Loucy (cell line): ENCODE measurements at regions not wholly inside any gene's neighbourhood (a gene's known extent, or its start where the extent isn't known, plus 50 kb on each side); places are given as distances from the start of the nearest gene placed in this dataset.

ENCODE experiments used
- H2AFZ ChIP-seq: fragments of 200-600 bp; sonication (generic); 2 replicates; pipeline ENCODE4 v1.6.0; 2016; ENCODE audit warnings: antibody characterized with exemption, mild to moderate bottlenecking, low read length, moderate library complexity
- H3F3A ChIP-seq: fragments of 200-600 bp; 2 replicates; pipeline ENCODE4 v1.6.0; 2016; ENCODE audit warnings: antibody characterized with exemption, low read depth, mild to moderate bottlenecking
- H3K27me3 ChIP-seq: fragments of 200-600 bp; sonication (generic); 2 replicates; pipeline ENCODE4 v1.6.1; 2014; ENCODE audit warnings: low read length, mild to moderate bottlenecking; ENCODE audit not compliant: insufficient read depth, poor library complexity, severe bottlenecking
- H3K36me3 ChIP-seq: fragments of 200-600 bp; sonication (generic); 2 replicates; pipeline ENCODE4 v1.6.1; 2016; ENCODE audit warnings: low read length; ENCODE audit not compliant: insufficient read depth
- H3K4me1 ChIP-seq: fragments of 200-600 bp; sonication (generic); 2 replicates; pipeline ENCODE4 v1.5.1; 2014; ENCODE audit warnings: low read length, mild to moderate bottlenecking; ENCODE audit not compliant: insufficient read depth, poor library complexity, severe bottlenecking
- H3K4me2 ChIP-seq: fragments of 200-600 bp; sonication (generic); 2 replicates; pipeline ENCODE4 v1.6.0; 2014; ENCODE audit warnings: antibody characterized with exemption, low read length, low read depth, mild to moderate bottlenecking; ENCODE audit not compliant: poor library complexity, severe bottlenecking
- H3K4me3 ChIP-seq: fragments of 200-600 bp; sonication (generic); 2 replicates; pipeline ENCODE4 v1.5.1; 2014; ENCODE audit warnings: low read length, mild to moderate bottlenecking, mixed read lengths; ENCODE audit not compliant: poor library complexity, severe bottlenecking
- H3K79me2 ChIP-seq: fragments of 200-600 bp; sonication (generic); 2 replicates; pipeline ENCODE4 v1.6.1; 2014; ENCODE audit warnings: low read length; ENCODE audit not compliant: insufficient read depth
- H3K9ac ChIP-seq: fragments of 200-600 bp; sonication (generic); 2 replicates; pipeline ENCODE4 v1.6.0; 2014; ENCODE audit warnings: mild to moderate bottlenecking, low read depth, low read length, moderate library complexity; ENCODE audit not compliant: poor library complexity, severe bottlenecking
- H3K9me2 ChIP-seq: fragments of 200-600 bp; sonication (generic); replicated peaks from 2 replicates; pipeline ENCODE4 v1.6.1; 2016; ENCODE audit warnings: low read depth, low read length, mixed read lengths
- H3K9me3 ChIP-seq: fragments of 200-600 bp; sonication (generic); 2 replicates; pipeline ENCODE4 v1.6.1; 2014; ENCODE audit warnings: mild to moderate bottlenecking, antibody characterized with exemption, low read length, low read depth; ENCODE audit not compliant: insufficient read depth
- H4K20me1 ChIP-seq: fragments of 200-600 bp; sonication (generic); 2 replicates; pipeline ENCODE4 v1.6.0; 2014; ENCODE audit warnings: antibody characterized with exemption, low read length, mild to moderate bottlenecking; ENCODE audit not compliant: insufficient read depth, poor library complexity, severe bottlenecking
- EZH2phosphoT487 ChIP-seq: fragments of 200-600 bp; IDR thresholded peaks from 2 replicates; pipeline ENCODE4 v1.6.1; 2018; ENCODE audit warnings: antibody characterized with exemption, mild to moderate bottlenecking, moderate library complexity, borderline replicate concordance
- TF ChIP-seq, protein P1 (sequence below): fragments of 200-600 bp; sonication (generic); conservative IDR thresholded peaks from 2 replicates; pipeline ENCODE4 v1.5.1; 2014; ENCODE audit warnings: mild to moderate bottlenecking, antibody characterized with exemption, low read length

DNA sequence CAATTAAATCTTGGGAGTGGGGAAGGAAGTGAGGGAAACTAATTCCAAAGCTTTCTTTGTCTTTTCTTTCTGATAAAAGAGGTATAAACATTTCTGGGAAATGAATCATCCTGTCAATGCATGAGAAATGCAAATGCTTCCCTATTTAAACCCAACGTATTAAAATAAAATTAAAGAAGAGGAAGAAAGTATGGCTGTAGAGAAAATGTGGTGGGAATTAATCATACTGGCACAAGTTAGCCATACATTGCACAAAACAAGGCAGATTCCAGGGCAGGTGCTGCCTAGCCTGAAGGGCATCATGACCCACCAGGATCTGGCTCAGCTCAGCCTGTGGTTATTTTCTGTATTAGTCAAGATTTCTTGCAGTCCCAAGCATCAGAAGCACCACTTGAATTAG lies 338.0 kb downstream of the NYAP2 start:
- Histone ChIP-seq H2AFZ (no peak overlapping the region), H3K9me3 (no peaks in the 10 kb centered on the region), H3K4me1 (no peaks in the 10 kb centered on the region), H3K27me3 (no peaks in the 10 kb centered on the region), H3K9ac (no peak overlapping the region), H3K4me2 (no peak overlapping the region), H4K20me1 (no peaks in the 10 kb centered on the region), H3K36me3 (no peaks in the 10 kb centered on the region), H3K79me2 (no peaks in the 10 kb centered on the region), H3K4me3 (no peak overlapping the region), H3K9me2 (no peaks in the 10 kb centered on the region), H3F3A (no peaks in the 10 kb centered on the region)
- TF ChIP-seq EZH2phosphoT487: no peak
- TF ChIP-seq, protein P1, sequence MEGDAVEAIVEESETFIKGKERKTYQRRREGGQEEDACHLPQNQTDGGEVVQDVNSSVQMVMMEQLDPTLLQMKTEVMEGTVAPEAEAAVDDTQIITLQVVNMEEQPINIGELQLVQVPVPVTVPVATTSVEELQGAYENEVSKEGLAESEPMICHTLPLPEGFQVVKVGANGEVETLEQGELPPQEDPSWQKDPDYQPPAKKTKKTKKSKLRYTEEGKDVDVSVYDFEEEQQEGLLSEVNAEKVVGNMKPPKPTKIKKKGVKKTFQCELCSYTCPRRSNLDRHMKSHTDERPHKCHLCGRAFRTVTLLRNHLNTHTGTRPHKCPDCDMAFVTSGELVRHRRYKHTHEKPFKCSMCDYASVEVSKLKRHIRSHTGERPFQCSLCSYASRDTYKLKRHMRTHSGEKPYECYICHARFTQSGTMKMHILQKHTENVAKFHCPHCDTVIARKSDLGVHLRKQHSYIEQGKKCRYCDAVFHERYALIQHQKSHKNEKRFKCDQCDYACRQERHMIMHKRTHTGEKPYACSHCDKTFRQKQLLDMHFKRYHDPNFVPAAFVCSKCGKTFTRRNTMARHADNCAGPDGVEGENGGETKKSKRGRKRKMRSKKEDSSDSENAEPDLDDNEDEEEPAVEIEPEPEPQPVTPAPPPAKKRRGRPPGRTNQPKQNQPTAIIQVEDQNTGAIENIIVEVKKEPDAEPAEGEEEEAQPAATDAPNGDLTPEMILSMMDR: no peak

DNA sequence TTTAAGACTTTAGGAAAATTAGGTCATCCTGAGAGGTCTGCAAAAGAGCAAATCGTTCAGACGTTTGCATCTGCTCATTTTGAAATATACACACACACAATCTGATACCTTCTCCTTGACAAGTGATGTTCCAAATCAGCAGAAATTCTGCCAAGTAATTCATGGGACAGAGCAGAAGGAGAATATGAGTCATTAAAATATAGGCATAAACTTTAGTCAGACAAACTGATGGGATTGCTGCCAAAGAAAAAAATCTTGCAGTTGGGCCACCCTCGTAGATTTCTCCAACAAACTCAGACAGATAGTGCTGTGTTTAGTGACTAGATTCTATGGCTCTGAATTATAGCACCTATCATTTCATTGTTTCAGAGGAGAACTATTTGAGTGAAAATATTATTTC lies 336.3 kb downstream of the NYAP2 start:
- Histone ChIP-seq H3K4me1 (no peaks in the 10 kb centered on the region), H3K4me3 (no peak overlapping the region), H3K9ac (no peak overlapping the region), H3K9me2 (no peaks in the 10 kb centered on the region), H3K79me2 (no peaks in the 10 kb centered on the region), H4K20me1 (no peaks in the 10 kb centered on the region), H2AFZ (no peak overlapping the region), H3K4me2 (no peak overlapping the region), H3K9me3 (no peaks in the 10 kb centered on the region), H3K27me3 (no peaks in the 10 kb centered on the region), H3F3A (no peaks in the 10 kb centered on the region), H3K36me3 (no peaks in the 10 kb centered on the region)
- TF ChIP-seq EZH2phosphoT487: no peak
- TF ChIP-seq, protein P1: no peak

DNA sequence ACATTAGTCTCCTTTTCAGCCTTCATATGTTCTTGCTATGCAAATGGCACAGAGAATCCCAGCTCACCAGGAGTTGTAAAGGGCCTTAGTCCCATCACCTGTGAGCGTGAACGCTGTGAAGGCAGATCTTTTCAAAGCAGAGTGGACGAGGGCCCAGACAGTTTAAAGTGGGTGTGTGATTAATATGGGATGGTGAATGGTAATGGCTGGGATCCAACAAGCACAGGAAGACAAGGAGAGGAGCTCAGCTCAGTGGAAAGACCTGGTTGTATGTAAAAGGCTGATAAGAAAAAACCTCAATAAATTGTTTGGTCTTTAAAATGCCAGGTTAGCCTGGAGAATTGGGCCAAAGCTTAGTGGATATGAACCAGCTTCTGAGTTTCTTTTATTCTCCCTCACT lies 326.2 kb downstream of the NYAP2 start:
- no peaks in the 10 kb centered on the region for H3K9me2 ChIP-seq
- H3K9ac ChIP-seq: no peak overlapping the region
- no peaks in the 10 kb centered on the region for H3K79me2 ChIP-seq
- TF ChIP-seq, protein P1: no peak
- TF ChIP-seq EZH2phosphoT487: no peak
- H3K4me2 ChIP-seq: no peak overlapping the region
- no peak overlapping the region for H3K4me3 ChIP-seq
- no peak overlapping the region for H2AFZ ChIP-seq
- no peaks in the 10 kb centered on the region for H3F3A ChIP-seq
- no peaks in the 10 kb centered on the region for H3K9me3 ChIP-seq
- H3K36me3 ChIP-seq: no peaks in the 10 kb centered on the region
- H3K4me1 ChIP-seq: no peaks in the 10 kb centered on the region
- H3K27me3 ChIP-seq: no peaks in the 10 kb centered on the region
- H4K20me1 ChIP-seq: no peaks in the 10 kb centered on the region
